GM11168 (cell line): ENCODE measurements at regions not wholly inside any gene's neighbourhood (a gene's known extent, or its start where the extent isn't known, plus 50 kb on each side); places are given as distances from the start of the nearest gene placed in this dataset.

Experiments used
- in situ Hi-C: fragments of 300-500 bp; cut with MboI; formaldehyde crosslinking; loops from one replicate; pipeline ENCODE4 v1.12.0; 2022; ENCODE audit warnings: low sequenced_read_pairs; ENCODE audit not compliant: unreplicated experiment

DNA sequence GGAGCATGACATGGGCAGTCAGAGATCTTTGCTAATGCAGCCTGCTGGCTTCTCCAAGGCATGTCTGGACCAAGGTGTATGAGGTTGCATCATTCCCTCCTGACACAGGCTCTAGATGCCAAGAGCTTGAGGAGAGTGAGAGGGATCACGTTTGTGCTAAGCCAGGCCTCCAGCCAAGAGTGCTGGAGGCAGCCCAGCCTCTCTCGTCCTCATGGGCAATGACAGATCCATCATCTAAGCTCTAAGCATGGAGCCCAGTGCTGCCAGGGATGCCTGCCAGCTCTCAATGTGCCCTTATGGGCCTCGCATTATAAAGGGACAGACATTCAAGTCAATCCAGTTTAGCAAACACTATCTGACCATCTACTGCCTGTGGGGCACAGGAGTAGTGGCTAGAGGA lies 136.3 kb upstream of the VSTM2B start:
- in situ Hi-C loops, result no loop called here

DNA sequence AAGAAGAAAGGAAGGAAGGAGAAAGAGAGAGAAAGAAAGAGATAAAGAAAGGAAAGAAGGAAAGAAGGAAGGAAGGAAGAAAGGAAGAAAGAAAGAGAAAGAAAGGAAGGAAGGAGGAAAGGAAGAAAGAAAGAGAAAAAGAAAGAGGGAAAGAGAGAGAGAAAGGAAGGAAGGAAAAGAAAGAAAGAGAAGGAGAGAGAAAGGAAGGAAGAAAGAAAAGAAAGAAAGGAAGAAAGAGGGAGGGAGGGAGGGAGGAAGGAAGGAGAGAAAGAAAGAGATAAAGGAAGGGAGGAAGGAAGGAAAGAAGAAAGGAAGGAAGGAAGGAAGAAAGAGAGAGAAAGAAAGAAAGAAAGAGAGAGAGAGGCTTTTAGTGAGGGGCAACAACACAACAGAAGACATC lies 135.1 kb upstream of the VSTM2B start:
- in situ Hi-C loops, result loop anchor here (10.0 kb wide), 1 partner anchor 1384 kb away; no protein-coding TSS in a partner anchor

DNA sequence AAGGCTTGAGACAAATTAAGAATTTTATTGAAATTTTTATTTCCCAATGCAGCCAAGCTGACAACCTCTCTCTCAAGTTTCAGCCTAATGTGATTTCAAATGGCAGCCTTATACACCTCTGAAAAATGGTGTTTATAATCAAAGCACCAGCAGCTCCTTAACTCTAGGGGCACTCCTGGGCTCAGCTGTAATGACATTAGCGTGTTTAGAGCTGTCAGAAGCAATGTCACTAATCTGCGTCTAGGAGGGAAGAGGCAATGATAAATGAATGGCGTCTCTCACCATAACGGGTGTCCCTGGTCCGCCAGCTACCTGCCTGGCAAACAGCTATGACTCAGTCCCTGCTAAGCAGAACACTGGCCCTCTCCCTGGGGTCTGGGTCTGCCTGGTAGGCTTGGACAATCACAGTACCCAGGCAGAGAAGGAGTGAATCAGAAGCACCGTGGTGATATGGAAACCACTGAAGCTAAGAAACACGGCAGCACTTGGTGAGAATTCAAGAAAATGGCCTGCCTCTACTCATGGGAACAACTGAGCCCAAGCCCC lies 131.8 kb upstream of the VSTM2B start:
- in situ Hi-C loops, result loop anchor here (10.0 kb wide), 1 partner anchor 1381 kb away; no protein-coding TSS in a partner anchor

DNA sequence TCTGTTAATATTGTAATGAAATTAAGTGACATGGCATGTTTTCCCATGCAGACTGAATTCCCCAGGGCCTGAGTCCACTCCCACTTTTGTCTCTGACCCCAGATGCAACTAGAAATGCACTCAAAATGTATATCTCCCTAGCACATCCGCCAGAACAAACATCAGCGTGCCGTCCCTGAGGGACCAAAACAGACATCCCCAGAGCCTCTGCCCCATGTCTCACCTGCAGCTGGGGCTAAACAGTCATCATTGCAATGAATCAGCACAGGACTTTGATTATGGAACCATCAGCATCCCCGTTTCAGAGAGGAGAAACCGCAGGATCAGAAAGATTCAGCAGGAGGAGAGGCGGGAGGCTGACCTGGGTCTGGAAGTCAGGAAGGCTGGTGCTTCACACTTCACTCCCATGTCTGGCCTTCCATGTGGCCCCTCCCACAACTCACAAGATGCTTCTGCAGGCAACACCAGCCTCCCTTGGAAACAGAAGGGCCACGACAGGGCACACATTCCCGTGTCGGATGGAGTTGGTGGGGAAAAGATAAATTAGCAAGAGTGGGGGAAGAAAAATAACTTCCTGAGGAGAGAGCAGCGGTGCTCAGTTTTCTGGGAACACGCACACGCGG lies 130.6 kb upstream of the VSTM2B start:
- in situ Hi-C loops, result loop anchor here (10.0 kb wide), 1 partner anchor 1380 kb away; no protein-coding TSS in a partner anchor

DNA sequence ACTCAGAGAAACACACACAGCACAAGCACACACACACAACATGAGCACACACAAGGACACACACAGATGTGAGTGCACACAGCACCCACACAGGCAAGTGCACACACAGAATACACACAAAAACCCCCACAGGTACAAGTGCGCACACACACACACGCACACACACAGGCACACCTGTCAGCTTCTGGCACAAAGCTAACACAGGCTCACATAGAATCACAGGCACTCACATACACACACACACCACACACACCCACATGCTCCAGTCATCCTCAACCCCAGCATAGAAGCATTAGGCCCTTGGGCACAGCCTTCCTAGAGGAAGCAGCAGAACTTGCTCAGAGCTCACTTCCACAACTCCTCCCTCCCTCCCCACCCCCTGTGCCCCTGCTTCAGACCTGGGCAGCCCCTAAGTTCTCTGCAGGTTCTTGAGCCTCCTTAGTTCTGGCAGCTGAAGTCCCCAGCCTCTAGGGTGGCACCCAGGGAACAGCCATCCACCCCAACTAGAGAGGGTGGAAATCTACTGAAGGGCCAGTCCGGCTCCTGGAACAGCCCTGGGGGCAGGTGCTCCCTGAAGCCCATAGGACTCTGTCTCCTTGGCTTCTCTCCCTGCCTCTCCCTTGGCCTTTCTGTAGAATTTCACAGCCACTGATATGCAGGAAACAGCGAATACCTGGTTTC lies 129.9 kb upstream of the VSTM2B start:
- in situ Hi-C loops, result loop anchor here (10.0 kb wide), 1 partner anchor 1379 kb away; no protein-coding TSS in a partner anchor

DNA sequence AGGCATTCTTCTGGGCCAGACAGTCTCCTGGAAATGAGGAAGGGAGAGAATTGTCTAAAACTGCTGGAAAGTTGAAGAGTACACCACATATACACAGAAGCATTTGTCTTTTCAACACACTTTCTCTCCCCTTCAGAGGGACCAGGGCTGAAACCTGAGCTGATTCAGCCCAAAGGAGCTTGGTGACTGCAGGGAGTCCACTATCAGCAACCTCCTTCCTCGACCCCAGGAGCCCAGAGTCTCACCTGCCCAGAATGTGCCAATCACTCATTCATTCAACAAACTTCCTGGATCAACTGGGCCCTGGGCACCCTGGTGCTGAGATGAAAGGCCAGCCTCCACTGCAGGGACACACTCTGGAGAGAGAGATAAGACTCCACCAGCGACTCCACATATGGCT lies 128.9 kb upstream of the VSTM2B start:
- in situ Hi-C loops, result loop anchor here (10.0 kb wide), 1 partner anchor 1378 kb away; no protein-coding TSS in a partner anchor

DNA sequence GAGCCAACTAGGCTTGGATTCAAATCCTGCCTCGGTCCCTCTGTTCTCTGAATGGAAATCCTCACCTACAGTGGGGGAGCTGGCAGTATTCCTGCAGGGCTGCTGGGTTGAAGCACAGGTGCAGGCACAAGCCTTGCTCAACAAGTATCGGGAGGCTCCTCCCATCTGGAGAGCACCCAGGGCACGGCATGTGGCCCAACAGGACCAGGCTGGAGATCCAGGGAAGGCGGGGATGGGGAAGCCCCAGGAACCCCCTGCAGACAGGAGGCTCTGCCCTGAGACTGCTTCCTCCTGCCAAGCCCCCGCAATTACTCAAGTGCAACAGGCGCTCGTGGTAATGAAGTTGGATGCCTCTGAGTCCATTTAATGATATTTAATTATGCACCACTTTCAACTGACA lies 128.0 kb upstream of the VSTM2B start:
- in situ Hi-C loops, result loop anchor here (10.0 kb wide), 1 partner anchor 1377 kb away; no protein-coding TSS in a partner anchor

DNA sequence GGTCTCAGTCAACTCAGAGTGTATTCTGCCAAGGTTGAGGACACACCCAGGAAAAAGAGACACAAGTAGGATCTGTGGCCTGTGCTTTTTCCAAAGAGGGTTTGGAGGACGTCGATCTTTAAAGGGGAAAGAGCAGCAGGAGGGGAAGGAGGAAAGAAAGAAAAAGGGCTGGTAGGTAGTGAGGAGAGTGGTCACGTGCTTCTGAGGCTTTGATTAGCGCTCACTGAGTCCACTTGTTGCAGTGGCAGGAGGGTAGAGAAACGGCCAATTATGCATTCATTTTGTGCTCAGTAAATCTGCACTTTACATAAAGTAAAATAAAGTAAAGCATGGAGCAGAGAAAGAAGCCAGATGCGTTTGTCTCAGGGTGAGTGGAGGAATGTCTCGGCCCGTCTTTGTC lies 126.0 kb upstream of the VSTM2B start:
- in situ Hi-C loops, result loop anchor here (10.0 kb wide), 1 partner anchor 1375 kb away; no protein-coding TSS in a partner anchor

DNA sequence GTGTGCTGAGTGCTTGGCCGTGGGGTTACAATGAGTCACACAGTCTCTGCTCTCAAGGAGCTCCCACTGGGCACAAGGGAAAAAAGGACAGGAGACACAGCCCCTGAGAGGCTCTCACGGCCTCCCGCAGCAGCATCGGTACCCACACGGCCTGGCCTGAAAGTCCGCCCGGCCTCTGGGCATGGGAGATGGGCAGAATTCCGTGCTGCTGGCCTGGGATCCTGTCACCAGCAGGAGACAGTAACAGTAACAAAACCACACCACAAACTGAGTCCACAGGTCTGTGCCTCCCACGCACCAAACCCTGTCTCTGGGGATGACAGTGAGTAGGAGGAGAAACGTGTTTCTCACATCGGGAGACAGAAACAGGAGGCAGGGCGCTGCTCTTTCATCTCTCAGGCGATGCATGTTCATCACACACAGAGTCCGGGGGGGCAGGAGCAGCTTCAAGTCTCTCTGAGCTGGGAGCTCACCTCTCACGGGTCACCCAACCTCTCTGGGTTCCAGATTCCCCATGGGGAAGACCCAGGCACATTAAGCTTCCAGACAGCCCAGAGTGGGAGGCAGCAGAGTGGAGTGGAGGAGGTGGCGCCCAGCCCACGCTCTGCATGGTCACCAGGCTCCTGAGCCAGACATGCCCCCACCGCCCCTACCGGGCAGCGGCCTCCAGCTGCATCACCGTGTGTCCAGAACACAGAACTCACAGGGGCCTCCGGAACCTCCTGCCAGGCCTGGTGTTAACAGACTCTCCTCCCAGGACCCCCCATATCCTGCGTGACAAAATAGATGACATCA lies 124.7 kb upstream of the VSTM2B start:
- in situ Hi-C loops, result no loop called here

DNA sequence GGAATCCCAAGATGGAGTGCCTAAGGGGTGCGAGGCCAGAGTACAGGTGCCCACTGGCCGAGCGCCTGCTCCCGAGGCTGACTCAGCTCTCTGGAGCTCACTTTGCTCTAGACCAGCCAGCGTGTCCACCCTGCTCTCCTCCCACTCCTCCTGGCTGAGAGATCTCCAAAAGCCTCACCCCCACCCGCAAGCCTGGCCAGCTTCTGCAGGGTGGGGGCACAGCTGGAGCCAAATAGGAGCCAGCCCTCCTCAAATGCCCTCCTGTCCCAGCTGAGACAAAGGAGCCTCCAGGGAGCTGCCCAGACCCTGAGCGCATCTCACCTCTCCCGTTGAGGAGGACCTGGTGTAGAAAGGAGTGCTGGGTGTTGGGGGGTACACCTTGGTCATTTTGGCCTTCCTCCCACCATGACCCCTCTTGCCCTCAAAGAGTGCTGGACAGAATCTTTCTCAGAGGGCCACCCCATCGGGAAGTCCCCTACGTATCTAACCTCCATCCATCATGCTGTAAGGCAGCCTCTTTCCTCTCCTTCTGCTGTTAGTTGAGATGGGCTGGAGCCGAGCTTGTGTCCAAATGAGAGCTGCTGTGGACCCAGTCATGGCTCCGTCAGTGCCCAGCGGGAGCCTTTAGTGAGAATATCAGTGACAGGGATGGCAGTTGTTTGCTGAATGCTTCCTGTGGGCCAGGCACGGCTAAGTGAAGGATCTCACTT lies 123.9 kb upstream of the VSTM2B start:
- in situ Hi-C loops, result no loop called here

DNA sequence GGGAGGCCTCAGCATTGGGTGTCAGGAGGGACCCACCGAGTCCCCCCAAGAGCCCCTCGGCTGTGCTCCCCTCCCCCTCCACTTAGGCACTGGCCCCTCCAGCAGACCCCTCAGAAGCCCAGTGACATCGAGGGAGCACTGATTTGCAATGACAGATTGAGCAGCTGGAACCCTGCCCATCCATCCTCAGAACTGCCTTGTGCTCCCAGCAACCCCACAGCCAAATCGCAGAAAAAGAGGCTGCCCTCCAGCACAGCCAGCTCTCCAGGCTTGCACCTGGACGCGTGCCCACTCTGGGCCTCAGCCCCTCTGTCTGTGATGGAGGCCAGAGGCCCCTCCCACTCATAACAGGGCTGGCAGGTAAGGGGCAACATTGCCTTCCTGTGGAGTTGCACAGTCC lies 123.2 kb upstream of the VSTM2B start:
- in situ Hi-C loops, result no loop called here

DNA sequence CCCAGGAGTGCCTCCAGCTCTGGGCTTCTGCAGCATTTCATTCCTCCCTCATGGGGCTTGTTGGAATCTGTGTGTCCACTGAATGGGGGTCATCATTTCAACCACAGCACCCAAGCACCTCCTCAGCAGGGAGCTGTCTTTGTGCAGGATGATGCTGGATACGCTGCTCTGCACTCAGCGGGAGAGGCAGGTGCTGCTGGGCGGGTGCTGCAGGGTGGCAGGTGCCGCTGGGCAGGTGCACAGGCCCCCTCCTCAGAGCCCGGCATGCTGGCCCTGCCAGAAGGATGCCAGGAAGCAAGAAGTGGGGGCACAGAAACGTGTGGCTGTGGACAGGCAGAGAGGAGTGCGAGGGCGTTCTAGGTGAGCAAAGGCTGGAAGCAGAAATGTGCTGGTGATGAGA lies 121.8 kb upstream of the VSTM2B start:
- in situ Hi-C loops, result no loop called here

DNA sequence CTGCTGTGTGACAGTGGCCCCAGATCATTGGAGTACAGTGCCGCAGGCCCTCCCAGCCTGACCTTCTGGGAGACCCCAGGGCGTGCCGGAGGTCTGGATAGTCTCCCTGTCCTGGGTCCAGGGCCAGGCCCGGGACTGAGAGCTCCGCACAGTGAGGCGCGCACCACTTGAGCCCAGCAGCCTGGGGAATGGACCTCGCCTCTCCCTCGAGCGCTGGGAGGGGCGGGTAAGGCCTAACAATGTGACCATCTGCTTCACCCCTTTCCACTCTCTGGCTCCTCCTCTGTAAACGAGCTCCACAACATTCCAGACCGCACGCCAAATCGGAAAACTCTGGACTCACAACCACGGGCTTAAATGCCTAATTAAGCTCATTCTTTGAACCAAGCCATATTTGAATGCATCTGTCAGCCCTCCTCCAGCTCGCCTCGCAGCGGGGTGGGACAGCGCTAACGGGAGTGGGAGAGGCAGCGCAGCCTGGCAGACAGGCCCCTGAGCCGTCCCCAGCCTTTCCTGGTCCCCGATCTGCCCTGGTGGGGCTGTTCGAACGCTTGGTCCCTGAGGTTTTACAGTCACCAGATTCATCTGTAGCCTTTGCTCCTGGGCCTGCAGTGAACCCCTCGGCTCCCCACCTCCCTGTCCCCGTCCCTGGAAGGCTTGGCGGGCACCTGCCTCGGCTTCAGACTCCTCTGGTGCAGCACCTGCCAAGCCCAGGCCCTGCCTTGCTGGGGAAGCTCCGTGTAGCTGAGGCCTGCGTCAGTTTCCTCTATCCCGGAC lies 120.7 kb upstream of the VSTM2B start:
- in situ Hi-C loops, result no loop called here

DNA sequence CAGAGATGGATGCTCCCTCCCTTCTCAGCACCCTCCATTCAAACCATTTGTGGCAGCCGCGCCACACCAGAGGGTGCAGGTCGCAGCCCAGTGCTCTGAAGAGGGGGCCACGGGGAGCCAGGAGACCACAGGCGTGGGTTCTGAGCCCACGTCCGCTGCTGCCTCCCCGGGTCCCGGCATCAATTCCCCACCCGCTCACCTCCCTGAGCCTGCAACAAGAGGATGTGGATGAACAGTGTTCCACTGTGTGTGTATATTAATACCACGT lies 120.1 kb upstream of the VSTM2B start:
- in situ Hi-C loops, result no loop called here

DNA sequence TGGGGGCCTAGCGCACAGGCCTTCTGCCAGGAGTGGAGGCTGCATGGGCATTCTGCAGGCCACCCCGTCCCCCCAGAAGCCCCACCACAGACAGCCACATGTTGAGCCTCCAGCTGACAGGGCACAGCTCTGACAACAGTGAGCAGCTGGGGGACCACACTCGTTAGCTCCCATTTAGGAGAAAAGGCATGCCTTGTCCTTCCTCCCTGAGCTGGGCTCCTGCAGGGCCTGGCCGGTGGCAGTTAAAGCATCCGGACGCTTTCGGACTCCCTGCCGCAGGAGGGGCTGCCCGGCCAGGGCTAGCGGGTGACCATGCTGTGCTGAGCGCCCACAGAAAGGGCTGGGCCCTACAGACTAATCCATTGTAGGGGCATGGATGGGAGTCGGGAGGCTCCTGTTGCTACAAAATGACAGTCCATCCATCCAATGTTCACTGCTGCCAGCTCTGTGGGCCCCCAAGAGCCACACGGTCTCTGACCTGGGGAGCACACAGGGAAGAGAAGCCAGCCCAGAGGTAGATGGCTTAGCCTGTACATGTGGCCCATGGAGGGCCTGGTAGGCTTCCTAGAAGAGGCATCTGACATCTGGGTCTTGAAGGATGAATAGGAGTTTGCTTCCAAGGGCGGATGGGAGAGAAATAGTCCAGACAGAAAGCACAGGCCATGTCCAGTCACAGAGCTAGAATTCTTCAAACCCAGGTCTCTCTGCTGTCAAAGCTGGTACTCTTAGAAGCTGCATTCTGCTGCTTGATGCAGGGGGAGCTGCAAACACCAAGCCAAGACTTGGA lies 116.5 kb upstream of the VSTM2B start:
- in situ Hi-C loops, result no loop called here

DNA sequence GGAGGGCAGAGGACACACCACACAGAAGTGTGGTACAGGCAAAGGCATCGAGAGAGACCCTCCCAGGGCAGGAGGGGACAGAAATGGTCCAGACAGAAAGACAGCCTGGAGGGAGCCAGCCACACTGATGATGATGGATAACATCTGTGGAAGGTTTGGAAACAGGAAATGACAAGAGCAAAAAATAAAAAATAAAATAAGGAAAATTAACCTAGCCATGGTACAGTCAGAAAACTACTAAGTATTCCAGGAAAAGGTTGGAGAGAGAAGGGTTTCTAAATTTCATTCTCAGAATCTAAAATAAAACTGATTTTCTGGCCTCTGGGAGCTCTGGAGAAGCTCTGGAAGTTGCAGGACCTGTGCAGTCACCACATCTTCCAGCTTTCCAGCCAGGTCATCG lies 115.2 kb upstream of the VSTM2B start:
- in situ Hi-C loops, result no loop called here

DNA sequence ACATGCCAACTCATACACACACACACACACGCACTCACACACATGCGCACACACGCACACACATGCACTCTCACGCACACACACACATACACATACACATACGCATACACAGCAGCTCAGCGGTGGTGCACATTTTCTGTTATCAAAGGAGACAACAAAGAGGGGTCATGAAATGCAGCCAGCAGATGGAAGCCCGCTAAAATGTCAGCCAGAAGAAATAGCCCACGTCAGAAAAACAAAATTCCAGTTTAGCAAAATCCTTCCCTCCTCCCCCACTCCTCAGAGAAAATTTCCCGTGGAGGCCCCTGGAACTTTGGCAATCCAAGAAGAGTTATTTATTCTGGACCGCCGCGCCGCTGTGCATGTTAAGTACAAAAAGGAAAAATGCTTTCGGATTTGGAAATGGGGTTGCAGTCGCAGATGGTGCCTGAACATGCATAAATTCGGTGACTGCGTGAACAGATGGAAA lies 114.6 kb upstream of the VSTM2B start:
- in situ Hi-C loops, result no loop called here

DNA sequence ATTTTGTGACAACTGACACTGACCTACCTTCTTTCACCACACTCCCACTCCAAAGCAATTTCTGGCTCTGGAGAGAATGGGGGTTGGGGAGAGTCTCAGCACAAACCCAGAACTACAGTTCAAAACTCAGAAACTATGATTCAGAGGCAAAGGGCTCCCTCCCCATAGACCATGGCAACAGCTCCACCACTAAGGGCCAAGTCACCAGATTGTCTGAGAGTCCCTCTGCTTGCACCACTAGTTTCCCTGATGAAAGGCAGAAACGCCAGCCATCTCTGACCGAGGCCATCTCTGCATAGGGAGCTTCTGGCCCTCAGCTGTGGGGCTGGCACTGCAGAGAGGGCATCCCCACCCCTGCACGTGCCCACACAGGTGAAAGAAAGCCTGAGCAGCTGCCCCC lies 112.4 kb upstream of the VSTM2B start:
- in situ Hi-C loops, result no loop called here

DNA sequence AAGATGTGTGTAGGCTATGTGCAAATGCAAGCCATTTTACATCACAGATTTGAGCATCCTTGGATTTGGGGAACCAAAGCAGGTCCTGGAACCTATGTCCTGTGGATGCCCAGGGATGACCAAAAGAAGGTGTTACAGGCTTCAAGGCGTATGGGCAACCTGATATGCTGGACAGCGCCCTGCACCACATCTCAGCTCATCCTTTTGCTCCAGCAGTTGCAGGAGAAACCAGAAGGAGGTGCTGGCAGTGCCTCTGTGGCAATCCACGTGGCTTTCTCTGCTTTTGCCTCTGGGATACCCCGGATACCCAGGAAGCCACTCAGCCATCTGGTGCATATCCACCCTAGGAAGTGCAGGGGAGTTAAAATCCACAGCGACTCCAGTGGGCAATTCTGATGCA lies 110.3 kb upstream of the VSTM2B start:
- in situ Hi-C loops, result no loop called here
